ENCODE measurements at regions not wholly inside any gene's neighbourhood (a gene's known extent, or its start where the extent isn't known, plus 50 kb on each side); places are given as distances from the start of the nearest gene placed in this dataset.

GRCh38 chr4:96248225-96248624 is 408.3 kb downstream of the PDHA2 start:
- DNase-seq (ENCODE audit: low spot score) = no peak
- TF ChIP-seq CTCF (IDR thresholded peaks at IDR 0.05; ENCODE audit: borderline replicate concordance, control extremely low read depth, extremely low read depth, insufficient read depth, missing control alignments) = no peak
- in situ Hi-C loops (cut with MboI; ENCODE audit: low sequenced_read_pairs, unreplicated experiment) = no loop called here

GRCh38 chr4:96260064-96260682 is 420.3 kb downstream of the PDHA2 start:
- no peak for TF ChIP-seq CTCF (IDR thresholded peaks at IDR 0.05; ENCODE audit: borderline replicate concordance, control extremely low read depth, extremely low read depth, insufficient read depth, missing control alignments)
- in situ Hi-C loops (cut with MboI; ENCODE audit: low sequenced_read_pairs, unreplicated experiment) = no loop called here
- DNase-seq (ENCODE audit: low spot score) = no peak

- in situ Hi-C loops (cut with MboI; ENCODE audit: low sequenced_read_pairs, unreplicated experiment) = no loop called here
Observed at GRCh38 chr4:96262057-96262456, 422.2 kb downstream of the PDHA2 start.

GRCh38 chr4:96263291-96263690 is 423.4 kb downstream of the PDHA2 start:
- in situ Hi-C loops (cut with MboI; ENCODE audit: low sequenced_read_pairs, unreplicated experiment) = no loop called here

More at GRCh38 chr4:96262057-96262456, 422.2 kb downstream of the PDHA2 start:
- TF ChIP-seq CTCF (IDR thresholded peaks at IDR 0.05; ENCODE audit: borderline replicate concordance, control extremely low read depth, extremely low read depth, insufficient read depth, missing control alignments) = no peak
- no peak for DNase-seq (ENCODE audit: low spot score)

GRCh38 chr4:96264941-96265463 is 425.1 kb downstream of the PDHA2 start:
- no peak for TF ChIP-seq CTCF (IDR thresholded peaks at IDR 0.05; ENCODE audit: borderline replicate concordance, control extremely low read depth, extremely low read depth, insufficient read depth, missing control alignments)
- in situ Hi-C loops (cut with MboI; ENCODE audit: low sequenced_read_pairs, unreplicated experiment) = no loop called here

More at GRCh38 chr4:96263291-96263690, 423.4 kb downstream of the PDHA2 start:
- TF ChIP-seq CTCF (IDR thresholded peaks at IDR 0.05; ENCODE audit: borderline replicate concordance, control extremely low read depth, extremely low read depth, insufficient read depth, missing control alignments) = no peak
- DNase-seq (ENCODE audit: low spot score) = no peak

GRCh38 chr4:96293806-96294205 is 453.9 kb downstream of the PDHA2 start:
- TF ChIP-seq CTCF (IDR thresholded peaks at IDR 0.05; ENCODE audit: borderline replicate concordance, control extremely low read depth, extremely low read depth, insufficient read depth, missing control alignments) = no peak
- in situ Hi-C loops (cut with MboI; ENCODE audit: low sequenced_read_pairs, unreplicated experiment) = no loop called here

More at GRCh38 chr4:96264941-96265463, 425.1 kb downstream of the PDHA2 start:
- no peak for DNase-seq (ENCODE audit: low spot score)

More at GRCh38 chr4:96293806-96294205, 453.9 kb downstream of the PDHA2 start:
- DNase-seq (ENCODE audit: low spot score) = no peak

All from GM13976 (cell line).